K562 (cell line): ENCODE measurements at regions not wholly inside any gene's neighbourhood (a gene's known extent, or its start where the extent isn't known, plus 50 kb on each side); places are given as distances from the start of the nearest gene placed in this dataset.

Experiments used
- CTCF ChIP-seq, 3 experiments: IDR thresholded peaks in 2 of 3; conservative IDR thresholded peaks in 1 of 3; 2 replicates each; pipeline ENCODE4 v1.5.1; 2011 to 2012; ENCODE audit warnings: low read length in 3 of 3, mild to moderate bottlenecking in 3 of 3, control low read depth in 2 of 3, improper control_type of control experiment in 1 of 3, inconsistent platforms in 1 of 3, low read depth in 1 of 3, mixed read lengths in 1 of 3, moderate library complexity in 1 of 3; ENCODE audit not compliant: insufficient read depth in 2 of 3
- ELF4 ChIP-seq: fragments of 450-650 bp; formaldehyde crosslinking; IDR thresholded peaks from 2 replicates; pipeline ENCODE4 v1.4.0; 2022; ENCODE audit warnings: missing genetic modification characterization
- EP300 ChIP-seq: IDR thresholded peaks from 2 replicates; pipeline ENCODE4 v1.6.1; 2012; ENCODE audit warnings: low read length, improper control_type of control experiment
- MLX ChIP-seq, 2 experiments: fragments of 450-650 bp in 1 of 2; sonication (generic) in 1 of 2; formaldehyde crosslinking; conservative IDR thresholded peaks; 2 replicates each; pipeline versions ENCODE4 v1.4.0 to v1.8.1; 2020 to 2022; ENCODE audit warnings: mild to moderate bottlenecking in 1 of 2, missing genetic modification reagents in 1 of 2
- ZNF324 ChIP-seq: fragments of 250-450 bp; sonication (Bioruptor Pico); IDR thresholded peaks from 2 replicates; pipeline ENCODE4 v1.4.0; 2020; ENCODE audit warnings: mild to moderate bottlenecking

GRCh38 chr11:69368119-69368880, 74.3 kb downstream of the MYEOV start:
- TF ChIP-seq ZNF324 (no peak), EP300 (no peak), MLX (CRISPR knock-in tag; conservative IDR thresholded peaks at IDR 0.05) (no peak), CTCF (IDR thresholded peaks at IDR 0.05 in 2 of 3, conservative IDR thresholded peaks at IDR 0.05 in 1 of 3; ENCODE audit: insufficient read depth in 2 of 3, low read depth in 1 of 3, low read length in 3 of 3) (no peak), ELF4 (CRISPR knock-in tag) (no peak)
